ENCODE measurements at regions not wholly inside any gene's neighbourhood (a gene's known extent, or its start where the extent isn't known, plus 50 kb on each side); places are given as distances from the start of the nearest gene placed in this dataset.

- no peak for FAIRE-seq
- DNase-seq (ENCODE audit: insufficient read length, low spot score) = no peak
Measured at GRCh38 chr4:4599481-4600275, 57.8 kb upstream of the STX18 start.

GRCh38 chr4:4598851-4599411 lies 57.1 kb upstream of the STX18 start:
- FAIRE-seq (no peak), DNase-seq (ENCODE audit: insufficient read length, low spot score) (no peak)
- no peak for TF ChIP-seq CTCF (IDR thresholded peaks at IDR 0.05; ENCODE audit: insufficient read depth, missing control alignments)

More at GRCh38 chr4:4599481-4600275, 57.8 kb upstream of the STX18 start:
- TF ChIP-seq CTCF (IDR thresholded peaks at IDR 0.05; ENCODE audit: insufficient read depth, missing control alignments) = no peak

- no peak for TF ChIP-seq CTCF (IDR thresholded peaks at IDR 0.05; ENCODE audit: insufficient read depth, missing control alignments)
- DNase-seq (ENCODE audit: insufficient read length, low spot score) = no peak
- no peak for FAIRE-seq
Measured at GRCh38 chr4:4596720-4597119, 54.9 kb upstream of the STX18 start.

- DNase-seq (ENCODE audit: insufficient read length, low spot score) (no peak), FAIRE-seq (no peak)
- no peak for TF ChIP-seq CTCF (IDR thresholded peaks at IDR 0.05; ENCODE audit: insufficient read depth, missing control alignments)
Measured at GRCh38 chr4:4595252-4595651, 53.4 kb upstream of the STX18 start.

- TF ChIP-seq CTCF (IDR thresholded peaks at IDR 0.05; ENCODE audit: insufficient read depth, missing control alignments) = no peak
- no peak for FAIRE-seq
- no peak for DNase-seq (ENCODE audit: insufficient read length, low spot score)
Measured at GRCh38 chr4:4594285-4594920, 52.6 kb upstream of the STX18 start.

GRCh38 chr4:4593596-4594284 lies 51.9 kb upstream of the STX18 start:
- TF ChIP-seq CTCF (IDR thresholded peaks at IDR 0.05; ENCODE audit: insufficient read depth, missing control alignments) = no peak
- FAIRE-seq (no peak), DNase-seq (ENCODE audit: insufficient read length, low spot score) (no peak)
